ENCODE measurements at regions not wholly inside any gene's neighbourhood (a gene's known extent, or its start where the extent isn't known, plus 50 kb on each side); places are given as distances from the start of the nearest gene placed in this dataset.

- DNase-seq: no peak
Observed at GRCh38 chr6:98485593-98485992, 348.8 kb upstream of the POU3F2 start.

DNA sequence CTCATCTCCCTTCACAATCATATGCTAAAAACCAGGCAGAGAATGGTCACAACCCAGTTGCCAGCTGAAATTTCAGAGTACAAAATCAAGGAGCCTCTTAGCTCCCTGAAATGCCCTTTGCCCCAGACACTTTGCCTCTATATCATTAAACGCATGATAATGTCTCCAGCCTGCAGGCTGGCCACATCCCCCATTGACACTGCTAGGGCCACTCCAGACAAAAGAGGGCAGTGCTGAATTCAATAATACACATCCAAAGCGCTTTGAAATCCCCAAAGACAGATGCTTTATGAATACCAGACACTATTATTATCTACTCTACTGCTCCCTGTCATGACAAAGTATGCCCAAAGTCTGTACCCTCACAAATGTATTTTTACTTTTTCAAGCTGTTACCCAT lies 348.3 kb upstream of the POU3F2 start:
- DNase-seq: no peak

DNA sequence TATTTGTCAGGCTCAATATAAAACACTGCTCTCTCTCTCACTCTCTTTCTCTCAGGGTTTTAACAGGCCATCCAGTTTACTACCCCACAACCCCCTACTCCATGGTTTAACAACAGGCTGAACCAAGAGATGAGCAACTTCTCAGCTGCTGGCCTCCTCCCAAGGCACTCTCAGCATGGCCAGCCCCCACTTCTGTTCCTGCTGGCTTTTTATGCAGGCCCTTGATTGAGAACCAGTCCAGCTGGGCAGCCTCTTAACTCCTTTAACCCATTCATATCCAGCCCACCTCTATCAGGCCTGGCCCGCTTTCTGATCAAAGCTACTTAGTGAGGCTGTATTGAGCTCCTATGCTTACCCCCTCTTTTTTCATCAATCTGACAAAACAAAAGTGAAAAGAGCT lies 346.8 kb upstream of the POU3F2 start:
- no peak for DNase-seq

- no peak for DNase-seq
Observed at GRCh38 chr6:98498144-98498775, 336.1 kb upstream of the POU3F2 start.

- DNase-seq: no peak
Observed at GRCh38 chr6:98498866-98499265, 335.5 kb upstream of the POU3F2 start.

- DNase-seq: no peak
Observed at GRCh38 chr6:98514073-98514720, 320.2 kb upstream of the POU3F2 start.

GRCh38 chr6:98514796-98515195 lies 319.6 kb upstream of the POU3F2 start:
- DNase-seq: no peak

- no peak for DNase-seq
Observed at GRCh38 chr6:98516206-98516605, 318.2 kb upstream of the POU3F2 start.

DNA sequence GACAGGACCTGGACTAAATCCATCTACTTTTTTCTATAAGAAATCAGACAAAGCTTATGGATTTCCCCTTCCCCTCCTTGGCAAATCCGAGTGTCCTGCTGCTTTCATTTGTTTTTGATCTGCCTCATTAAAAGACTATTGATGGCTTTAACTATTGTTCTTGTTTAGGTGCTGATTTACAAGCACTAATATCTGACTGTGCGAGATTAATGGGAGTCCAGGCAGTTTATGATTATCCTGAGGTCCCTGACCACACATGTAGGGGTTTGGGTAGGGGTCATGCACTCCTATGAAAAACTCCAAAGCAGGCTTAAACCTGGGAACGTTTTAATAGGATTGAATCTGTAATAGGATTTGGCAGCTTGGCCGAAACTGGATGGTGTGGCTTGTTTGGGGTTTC lies 317.5 kb upstream of the POU3F2 start:
- no peak for DNase-seq

- DNase-seq: no peak
Observed at GRCh38 chr6:98525860-98526259, 308.5 kb upstream of the POU3F2 start.

DNA sequence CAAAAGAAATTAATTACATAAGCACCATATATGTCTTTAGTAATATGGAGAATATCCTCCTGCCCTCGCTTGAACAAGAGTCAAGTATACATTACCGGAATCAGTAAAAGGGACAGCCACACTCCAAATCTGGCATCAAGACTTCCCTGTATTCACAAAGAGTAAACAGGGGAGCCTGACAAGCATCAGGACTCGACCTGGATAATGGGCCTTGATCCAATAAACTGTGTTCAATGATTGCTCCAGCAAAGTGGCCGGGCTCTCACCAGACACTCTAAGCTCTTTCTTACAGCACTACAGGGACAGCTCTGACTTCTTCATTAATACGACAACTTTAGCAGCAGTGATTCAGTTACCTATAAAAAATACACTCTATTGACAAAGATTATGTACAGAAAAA lies 307.9 kb upstream of the POU3F2 start:
- DNase-seq: no peak

DNA sequence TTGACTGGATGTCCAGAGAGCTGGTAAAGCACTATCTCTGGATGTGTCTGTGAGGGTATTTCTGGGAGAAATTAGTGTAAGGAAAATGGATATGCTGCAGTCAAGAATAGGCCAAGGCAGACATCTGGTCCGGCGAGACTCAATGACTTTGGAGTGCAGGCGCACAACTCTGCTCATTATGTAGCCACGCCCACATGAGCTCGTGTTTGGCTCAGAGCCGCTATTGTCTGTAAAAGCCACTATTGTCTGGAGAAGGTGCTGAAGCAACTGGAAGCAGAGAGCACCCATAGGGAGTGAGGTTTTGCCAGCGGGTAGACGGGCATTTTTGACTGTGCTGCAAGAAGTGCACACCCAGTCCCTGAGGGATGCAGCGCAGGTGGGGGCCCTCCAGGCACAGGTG lies 305.0 kb upstream of the POU3F2 start:
- no peak for DNase-seq

GRCh38 chr6:98530732-98531131 lies 303.6 kb upstream of the POU3F2 start:
- no peak for DNase-seq

DNA sequence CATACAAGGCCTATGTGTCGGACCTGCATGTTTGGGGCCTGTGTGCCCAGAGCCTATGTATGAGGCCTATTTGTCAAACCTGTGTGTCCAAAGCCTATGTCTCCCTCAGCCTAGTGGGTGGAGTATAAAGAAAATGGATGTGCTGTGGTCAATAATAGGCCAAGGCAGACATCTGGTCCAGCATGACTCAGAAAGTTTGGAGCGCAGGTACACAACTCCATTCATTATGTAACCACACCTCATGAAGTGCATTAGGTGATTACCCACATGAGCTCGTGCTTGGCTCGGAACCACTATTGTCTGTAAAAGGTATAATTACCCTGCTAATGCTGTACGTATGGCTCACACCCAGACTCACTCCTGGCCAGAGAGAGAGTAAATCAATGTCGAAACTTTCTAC lies 302.4 kb upstream of the POU3F2 start:
- no peak for DNase-seq

GRCh38 chr6:98539741-98540140 lies 294.6 kb upstream of the POU3F2 start:
- no peak for DNase-seq

GRCh38 chr6:98546376-98546775 lies 288.0 kb upstream of the POU3F2 start:
- no peak for DNase-seq

DNA sequence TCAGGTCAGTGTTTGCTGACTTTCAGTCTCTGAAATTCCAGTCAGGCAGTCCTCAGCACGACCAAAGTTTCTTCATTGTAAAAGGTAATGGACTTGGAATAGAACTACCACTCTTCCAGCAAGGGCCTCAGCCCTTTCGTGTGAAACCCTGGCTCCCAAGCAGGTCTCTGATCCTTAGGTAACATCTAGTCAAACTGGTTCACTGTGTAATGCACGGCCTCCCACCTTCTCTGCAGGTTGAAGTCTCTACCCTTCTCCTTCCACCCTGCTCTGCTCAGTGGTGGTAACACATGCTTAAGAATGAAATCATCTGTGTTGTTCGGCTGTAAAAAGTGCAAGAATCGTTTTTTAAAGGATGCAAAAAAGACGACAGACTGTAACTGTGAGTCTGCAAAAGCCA lies 287.2 kb upstream of the POU3F2 start:
- no peak for DNase-seq

DNA sequence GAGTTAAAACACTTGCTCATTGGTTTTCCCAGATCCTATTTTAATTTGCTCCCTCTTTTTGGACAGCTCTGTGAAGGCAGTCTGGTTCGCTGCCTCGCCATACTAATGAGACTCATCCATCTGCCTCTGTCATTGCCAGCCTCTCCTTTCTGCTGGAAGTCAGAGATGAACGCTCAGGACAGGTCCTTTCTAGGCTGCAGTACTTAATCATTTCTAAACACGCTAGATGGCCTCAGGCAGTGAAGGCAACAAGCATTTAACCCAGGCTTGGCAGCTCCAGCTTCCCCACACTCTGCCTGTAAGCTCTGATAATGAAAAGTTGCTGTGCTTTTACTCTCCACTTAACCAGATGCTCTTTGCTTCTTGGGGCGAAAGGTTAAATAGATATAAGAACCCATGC lies 286.7 kb upstream of the POU3F2 start:
- DNase-seq: no peak

GRCh38 chr6:98548301-98548700 lies 286.1 kb upstream of the POU3F2 start:
- no peak for DNase-seq

DNA sequence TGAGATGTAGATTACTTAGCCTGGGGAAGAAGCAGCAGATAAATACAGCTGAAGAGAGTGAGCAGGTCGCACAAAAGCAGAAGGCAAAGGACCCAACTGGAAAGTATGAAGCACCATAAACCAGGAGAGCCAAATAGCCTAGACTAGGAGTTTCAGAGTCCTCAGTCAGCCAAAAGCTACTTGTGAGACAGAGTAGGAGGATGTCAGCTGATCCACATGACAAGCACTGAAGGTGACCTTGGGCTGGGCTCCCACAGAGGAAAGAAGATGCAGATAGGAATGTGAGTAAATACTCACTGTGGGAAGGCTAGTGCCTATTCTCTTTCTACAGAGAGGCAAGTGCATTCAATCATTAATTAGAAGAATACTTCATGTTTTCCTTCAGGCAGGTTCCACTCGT lies 274.0 kb upstream of the POU3F2 start:
- DNase-seq: no peak

DNA sequence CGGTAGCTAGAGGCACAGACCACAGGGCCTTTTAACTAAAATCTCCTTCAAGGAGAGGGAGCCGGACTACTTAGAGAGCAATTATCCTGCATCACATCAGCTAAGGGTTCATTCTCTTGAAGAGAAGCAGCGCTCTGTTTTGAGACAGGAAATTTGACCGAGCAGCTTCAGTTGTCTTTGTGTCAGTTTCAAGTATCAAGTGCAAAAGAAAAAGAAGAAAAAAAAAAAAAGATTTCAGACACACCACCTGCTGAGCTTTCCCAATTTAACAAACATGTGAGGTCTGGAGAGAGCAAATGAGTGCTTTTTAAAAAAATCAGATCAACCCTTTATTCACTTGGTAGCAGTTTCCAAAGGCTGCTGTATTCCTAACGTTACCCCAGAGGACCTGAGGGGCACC lies 273.5 kb upstream of the POU3F2 start:
- no peak for DNase-seq

- DNase-seq: no peak
Observed at GRCh38 chr6:98566126-98566525, 268.2 kb upstream of the POU3F2 start.

- no peak for DNase-seq
Observed at GRCh38 chr6:98572579-98572978, 261.8 kb upstream of the POU3F2 start.

- no peak for DNase-seq
Observed at GRCh38 chr6:98574984-98575383, 259.4 kb upstream of the POU3F2 start.

DNA sequence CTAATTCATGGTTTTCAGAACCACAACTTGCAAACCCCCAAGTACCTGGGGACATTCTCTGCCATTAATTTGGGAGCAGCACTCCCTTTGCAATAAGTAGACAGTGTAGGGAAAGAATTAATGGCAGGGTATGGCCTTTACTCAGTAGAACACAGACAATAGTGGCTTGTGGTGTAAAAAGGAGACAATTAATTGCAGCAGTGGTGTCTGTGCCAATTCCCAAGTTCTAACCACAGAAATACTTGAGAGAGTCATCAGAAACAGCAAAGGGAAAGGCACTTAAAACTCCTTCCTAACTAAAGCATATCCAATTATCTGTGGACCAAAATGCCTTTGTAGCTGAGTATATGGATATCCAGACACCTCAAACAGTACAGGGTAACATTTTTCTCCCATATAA lies 257.6 kb upstream of the POU3F2 start:
- DNase-seq: no peak

All from stimulated activated CD4-positive, alpha-beta T cell treated with anti-CD3 and anti-CD28 coated beads, Interleukin-2, amount 100 ng/mL, for 48 hours (primary cell).